CD14-positive monocyte (primary cell): ENCODE measurements at regions not wholly inside any gene's neighbourhood (a gene's known extent, or its start where the extent isn't known, plus 50 kb on each side); places are given as distances from the start of the nearest gene placed in this dataset.

Experiments used
- DNase-seq, 3 donors: peaks; one replicate each; pipeline ENCODE4 v3.0.0-alpha.2; 2011 to 2022
- H2AFZ ChIP-seq: 2 replicates; pipeline ENCODE4 v1.6.0; 2012; ENCODE audit warnings: mild to moderate bottlenecking, low read depth, low read length, inconsistent platforms; ENCODE audit not compliant: insufficient read depth, poor library complexity, severe bottlenecking
- H3K27ac ChIP-seq, 2 donors: 1 replicate in 1 of 2; 2 replicates in 1 of 2; pipeline ENCODE4 v1.5.1; 2012 to 2013; ENCODE audit warnings: low read length in 2 of 2, control low read depth in 1 of 2, inconsistent platforms in 1 of 2, low read depth in 1 of 2, mild to moderate bottlenecking in 1 of 2
- H3K27me3 ChIP-seq, 2 donors: one replicate each; pipeline versions ENCODE4 v1.6.0 to v1.6.1; 2011 to 2013; ENCODE audit warnings: low read length in 2 of 2; ENCODE audit not compliant: control insufficient read depth in 2 of 2, insufficient read depth in 2 of 2
- H3K36me3 ChIP-seq, 2 donors: replicated peaks in 1 of 2; 1 replicate in 1 of 2; 2 replicates in 1 of 2; pipeline versions ENCODE4 v1.5.1 to v1.6.1; 2012 to 2013; ENCODE audit warnings: low read length in 2 of 2, control low read depth in 1 of 2, inconsistent platforms in 1 of 2, mild to moderate bottlenecking in 1 of 2; ENCODE audit not compliant: insufficient read depth in 2 of 2, control insufficient read depth in 1 of 2
- H3K4me1 ChIP-seq, 2 donors: 1 replicate in 1 of 2; 2 replicates in 1 of 2; pipeline versions ENCODE4 v1.5.1 to v1.6.1; 2012 to 2013; ENCODE audit warnings: low read length in 2 of 2, control low read depth in 1 of 2, inconsistent platforms in 1 of 2, mild to moderate bottlenecking in 1 of 2, moderate library complexity in 1 of 2; ENCODE audit not compliant: insufficient read depth in 2 of 2, control insufficient read depth in 1 of 2
- H3K4me2 ChIP-seq: replicated peaks from 2 replicates; pipeline ENCODE3; 2012; ENCODE audit warnings: low read length, moderate library complexity, mild to moderate bottlenecking; ENCODE audit not compliant: poor library complexity, severe bottlenecking; ENCODE audit errors: extremely low read depth
- H3K4me3 ChIP-seq, 3 experiments: fragments of 200-600 bp in 1 of 3; sonication (generic) in 1 of 3; replicated peaks in 1 of 3; 1 replicate in 2 of 3; 2 replicates in 1 of 3; pipeline ENCODE4 v1.5.1; 2011 to 2013; ENCODE audit warnings: low read length in 3 of 3, mild to moderate bottlenecking in 3 of 3, control low read depth in 2 of 3, low read depth in 2 of 3, inconsistent platforms in 1 of 3, moderate library complexity in 1 of 3
- H3K79me2 ChIP-seq: 2 replicates; pipeline ENCODE4 v1.6.0; 2012; ENCODE audit warnings: mild to moderate bottlenecking, control low read depth, inconsistent platforms, low read length, moderate library complexity; ENCODE audit not compliant: insufficient read depth
- H3K9ac ChIP-seq: 2 replicates; pipeline ENCODE4 v1.6.0; 2017; ENCODE audit warnings: low read length, mild to moderate bottlenecking; ENCODE audit not compliant: insufficient read depth, poor library complexity, severe bottlenecking
- H3K9me3 ChIP-seq, 2 donors: replicated peaks in 1 of 2; 1 replicate in 1 of 2; 2 replicates in 1 of 2; pipeline versions ENCODE4 v1.5.1 to v1.6.1; 2012 to 2013; ENCODE audit warnings: low read length in 2 of 2, control low read depth in 1 of 2; ENCODE audit not compliant: control insufficient read depth in 1 of 2, insufficient read depth in 1 of 2
- H4K20me1 ChIP-seq: 2 replicates; pipeline ENCODE4 v1.6.0; 2012; ENCODE audit warnings: mild to moderate bottlenecking, low read length, control low read depth, moderate library complexity; ENCODE audit not compliant: insufficient read depth
- H3K27ac Mint-ChIP-seq, 7 donors: one replicate each; pipeline ENCODE4 v1.8.0; 2020; ENCODE audit warnings: mild to moderate bottlenecking in 7 of 7, mixed read lengths in 7 of 7, moderate library complexity in 6 of 7, inconsistent platforms in 2 of 7
- H3K27me3 Mint-ChIP-seq, 3 donors: one replicate each; pipeline ENCODE4 v1.8.0; 2021 to 2022; ENCODE audit warnings: low read depth in 3 of 3, mild to moderate bottlenecking in 3 of 3, mixed read lengths in 3 of 3, moderate library complexity in 3 of 3, inconsistent platforms in 1 of 3
- H3K36me3 Mint-ChIP-seq, 2 donors: one replicate each; pipeline ENCODE4 v1.8.0; 2020; ENCODE audit warnings: mixed read lengths in 2 of 2, inconsistent platforms in 1 of 2, mild to moderate bottlenecking in 1 of 2
- H3K4me1 Mint-ChIP-seq: one replicate; pipeline ENCODE4 v1.8.0; 2020; ENCODE audit warnings: mild to moderate bottlenecking, mixed read lengths
- H3K4me3 Mint-ChIP-seq, 2 donors: one replicate each; pipeline ENCODE4 v1.8.0; 2020; ENCODE audit warnings: mild to moderate bottlenecking in 2 of 2, mixed read lengths in 2 of 2, moderate library complexity in 1 of 2
- H3K9me3 Mint-ChIP-seq, 7 donors: one replicate each; pipeline ENCODE4 v1.8.0; 2020 to 2022; ENCODE audit warnings: mixed read lengths in 7 of 7, mild to moderate bottlenecking in 6 of 7, moderate library complexity in 6 of 7, inconsistent platforms in 2 of 7
- CTCF ChIP-seq: fragments of 200-600 bp; IDR thresholded peaks from one replicate; pipeline ENCODE4 v1.8.0; 2022; ENCODE audit warnings: antibody characterized with exemption, mild to moderate bottlenecking
- WGBS: methylation state at CpG from one replicate; pipeline ENCODE4 v1.1.5; 2013; ENCODE audit warnings: missing lambda C conversion rate; ENCODE audit not compliant: insufficient coverage; 5-methylcytosine and 5-hydroxymethylcytosine counted together
- intact Hi-C, 2 donors: fragments of 100-400 bp; cut with micrococcal nuclease; formaldehyde crosslinking; loops; one replicate each; pipeline versions ENCODE4 v1.15.0 to v1.15.1; 2023

- no peak overlapping the region for H3K4me3 Mint-ChIP-seq
- H3K9me3 Mint-ChIP-seq, result peaks cover 0 to 3% (median 0%) of the 10 kb centered on the region in 7 donors
- no peak for TF ChIP-seq CTCF
- no peaks in the 10 kb centered on the region for H3K36me3 ChIP-seq
- no peaks in the 10 kb centered on the region for H3K4me1 Mint-ChIP-seq
- no peak overlapping the region for H3K27ac ChIP-seq
- DNase-seq, result no peak
- H3K79me2 ChIP-seq, result no peaks in the 10 kb centered on the region
- H4K20me1 ChIP-seq, result no peaks in the 10 kb centered on the region
- H3K36me3 Mint-ChIP-seq, result no peaks in the 10 kb centered on the region
- H3K4me3 ChIP-seq, result no peak overlapping the region
- H3K27me3 Mint-ChIP-seq, result peaks cover 33 to 57% (median 41%) of the 10 kb centered on the region in 3 donors
- intact Hi-C loops, result no loop called here
- H3K4me1 ChIP-seq, result no peaks in the 10 kb centered on the region
- no peak overlapping the region for H2AFZ ChIP-seq
- H3K9me3 ChIP-seq, result no peaks in the 10 kb centered on the region
- peaks cover 12 to 30% of the 10 kb centered on the region in 2 donors for H3K27me3 ChIP-seq
- no peak overlapping the region for H3K9ac ChIP-seq
- H3K4me2 ChIP-seq, result no peak overlapping the region
- no peak overlapping the region for H3K27ac Mint-ChIP-seq
- no CpG with 5 or more reads among the region's 2 CpGs for WGBS
Measured at GRCh38 chr2:176488431-176488830, 219.2 kb downstream of the MTX2 start.

GRCh38 chr2:176490061-176490861 lies 221.0 kb downstream of the MTX2 start:
- intact Hi-C loops, result no loop called here
- H3K27me3 Mint-ChIP-seq, result peaks cover 33 to 65% (median 37%) of the 10 kb centered on the region in 3 donors
- peaks cover 0 to 3% (median 0%) of the 10 kb centered on the region in 7 donors for H3K9me3 Mint-ChIP-seq
- H3K27me3 ChIP-seq, result peaks cover 19 to 31% of the 10 kb centered on the region in 2 donors
- no peak overlapping the region for H3K27ac ChIP-seq
- H3K36me3 Mint-ChIP-seq, result no peaks in the 10 kb centered on the region
- no peaks in the 10 kb centered on the region for H3K79me2 ChIP-seq
- H3K4me1 ChIP-seq, result no peaks in the 10 kb centered on the region
- no peak for TF ChIP-seq CTCF
- H3K9me3 ChIP-seq, result no peaks in the 10 kb centered on the region
- peak overlapping the region in 1 of 2 donors; percentile 27 for H3K4me3 Mint-ChIP-seq
- WGBS, result 90% methylated on average over 32 of the region's 47 CpGs
- DNase-seq, result no peak
- H4K20me1 ChIP-seq, result no peaks in the 10 kb centered on the region
- H3K4me2 ChIP-seq, result no peak overlapping the region
- H3K27ac Mint-ChIP-seq, result no peak overlapping the region
- peaks cover 12% of the 10 kb centered on the region for H3K4me1 Mint-ChIP-seq
- no peak overlapping the region for H3K4me3 ChIP-seq
- H3K36me3 ChIP-seq, result no peaks in the 10 kb centered on the region
- H3K9ac ChIP-seq, result no peak overlapping the region
- H2AFZ ChIP-seq, result no peak overlapping the region
